SW 1271 (cell line): ENCODE measurements at regions not wholly inside any gene's neighbourhood (a gene's known extent, or its start where the extent isn't known, plus 50 kb on each side); places are given as distances from the start of the nearest gene placed in this dataset.
"Not testable (repeated sequence)": the region's sequence is repeated elsewhere in the genome, so short reads cannot be mapped to it uniquely, and the experiment has no call there.

ENCODE experiments used
- DNase-seq, 2 experiments: peaks; one replicate each; lab custom pipeline; 2025; lab: John Stamatoyannopoulos, UW

- no peak for DNase-seq
Measured at GRCh38 chr12:25382311-25383106, 131.8 kb upstream of the KRAS start.

- peak in 1 of 2 experiments; percentile 14 for DNase-seq
Measured at GRCh38 chr12:25377469-25378177, 126.9 kb upstream of the KRAS start.

GRCh38 chr12:25376985-25377384, 126.3 kb upstream of the KRAS start:
- DNase-seq, result no peak

GRCh38 chr12:25376407-25376806, 125.7 kb upstream of the KRAS start:
- no peak for DNase-seq

- no peak for DNase-seq
Measured at GRCh38 chr12:25372969-25373817, 122.5 kb upstream of the KRAS start.

GRCh38 chr12:25372002-25372401, 121.3 kb upstream of the KRAS start:
- no peak for DNase-seq

GRCh38 chr12:25368557-25368956, 117.8 kb upstream of the KRAS start:
- DNase-seq, result no peak

- no peak for DNase-seq
Measured at GRCh38 chr12:25366122-25366521, 115.4 kb upstream of the KRAS start.

- no peak for DNase-seq
Measured at GRCh38 chr12:25365340-25365730, 114.6 kb upstream of the KRAS start.

GRCh38 chr12:25364529-25365339, 114.0 kb upstream of the KRAS start:
- no peak for DNase-seq

GRCh38 chr12:25362646-25363045, 111.9 kb upstream of the KRAS start:
- no peak for DNase-seq

GRCh38 chr12:25361511-25361910, 110.8 kb upstream of the KRAS start:
- no peak for DNase-seq

- DNase-seq, result no peak
Measured at GRCh38 chr12:25357595-25357994, 106.9 kb upstream of the KRAS start.

GRCh38 chr12:25352942-25353341, 102.2 kb upstream of the KRAS start:
- not testable (repeated sequence) for DNase-seq

GRCh38 chr12:25352083-25352918, 101.6 kb upstream of the KRAS start:
- DNase-seq, result no peak

GRCh38 chr12:25348593-25348895, 97.8 kb upstream of the KRAS start:
- no peak for DNase-seq

GRCh38 chr12:25347716-25348592, 97.2 kb upstream of the KRAS start:
- DNase-seq, result no peak

GRCh38 chr12:25341877-25342276, 91.1 kb upstream of the KRAS start:
- not testable (repeated sequence) for DNase-seq

GRCh38 chr12:25337916-25338315, 87.2 kb upstream of the KRAS start:
- no peak for DNase-seq

GRCh38 chr12:25332143-25332542, 81.4 kb upstream of the KRAS start:
- DNase-seq, result no peak
